BLaER1 (cell line): ENCODE measurements at regions not wholly inside any gene's neighbourhood (a gene's known extent, or its start where the extent isn't known, plus 50 kb on each side); places are given as distances from the start of the nearest gene placed in this dataset.

Experiments
- H3K27ac ChIP-seq: shearing (Covaris generic); formaldehyde crosslinking; 2 replicates; pipeline ENCODE4 v1.8.1; 2022
- H3K27me3 ChIP-seq: shearing (Covaris generic); formaldehyde crosslinking; 2 replicates; pipeline ENCODE4 v1.8.1; 2022
- H3K36me3 ChIP-seq: shearing (Covaris generic); formaldehyde crosslinking; 2 replicates; pipeline ENCODE4 v1.8.1; 2022
- H3K4me1 ChIP-seq: shearing (Covaris generic); formaldehyde crosslinking; 2 replicates; pipeline ENCODE4 v1.8.1; 2022
- H3K4me2 ChIP-seq: shearing (Covaris generic); formaldehyde crosslinking; 2 replicates; pipeline ENCODE4 v1.8.1; 2022
- H3K4me3 ChIP-seq: shearing (Covaris generic); formaldehyde crosslinking; 2 replicates; pipeline ENCODE4 v1.8.1; 2022
- H3K9ac ChIP-seq: shearing (Covaris generic); formaldehyde crosslinking; 2 replicates; pipeline ENCODE4 v1.8.1; 2022
- H3K9me3 ChIP-seq: shearing (Covaris generic); formaldehyde crosslinking; 2 replicates; pipeline ENCODE4 v1.8.1; 2022
- H4K20me1 ChIP-seq: shearing (Covaris generic); formaldehyde crosslinking; 2 replicates; pipeline ENCODE4 v1.8.1; 2022
- Cebpa-rat ChIP-seq: shearing (Covaris generic); IDR thresholded peaks from 2 replicates; pipeline ENCODE4 v1.8.1; 2022

- H3K9ac ChIP-seq = no peak overlapping the region
- H3K4me1 ChIP-seq = no peaks in the 10 kb centered on the region
- H3K4me3 ChIP-seq = no peak overlapping the region
- H4K20me1 ChIP-seq = no peaks in the 10 kb centered on the region
- no peaks in the 10 kb centered on the region for H3K36me3 ChIP-seq
- H3K4me2 ChIP-seq = no peak overlapping the region
- no peak for TF ChIP-seq Cebpa-rat
- H3K27ac ChIP-seq = no peak overlapping the region
- no peaks in the 10 kb centered on the region for H3K27me3 ChIP-seq
- H3K9me3 ChIP-seq = peaks cover 27% of the 10 kb centered on the region
These were observed 92.5 kb downstream of the MMUT start for GRCh38 chr6:49370518-49370917.

GRCh38 chr6:49366539-49366938, 96.5 kb downstream of the MMUT start:
- no peak overlapping the region for H3K4me3 ChIP-seq
- no peaks in the 10 kb centered on the region for H4K20me1 ChIP-seq
- H3K9me3 ChIP-seq = peaks cover 29% of the 10 kb centered on the region
- H3K4me2 ChIP-seq = no peak overlapping the region
- H3K9ac ChIP-seq = no peak overlapping the region
- no peak overlapping the region for H3K27ac ChIP-seq
- no peaks in the 10 kb centered on the region for H3K4me1 ChIP-seq
- H3K36me3 ChIP-seq = no peaks in the 10 kb centered on the region
- no peaks in the 10 kb centered on the region for H3K27me3 ChIP-seq
- TF ChIP-seq Cebpa-rat = no peak

- Histone ChIP-seq H3K27ac (no peak overlapping the region), H3K4me3 (no peak overlapping the region), H3K9me3 (no peaks in the 10 kb centered on the region), H3K4me1 (no peaks in the 10 kb centered on the region), H3K27me3 (no peaks in the 10 kb centered on the region), H3K4me2 (no peak overlapping the region), H3K36me3 (no peaks in the 10 kb centered on the region), H3K9ac (no peak overlapping the region), H4K20me1 (no peaks in the 10 kb centered on the region)
- TF ChIP-seq Cebpa-rat = no peak
These were observed 114.5 kb downstream of the MMUT start for GRCh38 chr6:49348561-49348960.

- H3K27me3 ChIP-seq = no peaks in the 10 kb centered on the region
- no peaks in the 10 kb centered on the region for H3K36me3 ChIP-seq
- no peak for TF ChIP-seq Cebpa-rat
- H3K9ac ChIP-seq = no peak overlapping the region
- H4K20me1 ChIP-seq = no peaks in the 10 kb centered on the region
- H3K27ac ChIP-seq = no peak overlapping the region
- H3K4me3 ChIP-seq = no peak overlapping the region
- H3K9me3 ChIP-seq = no peaks in the 10 kb centered on the region
- H3K4me1 ChIP-seq = no peaks in the 10 kb centered on the region
- H3K4me2 ChIP-seq = no peak overlapping the region
These were observed 120.6 kb downstream of the MMUT start for GRCh38 chr6:49342410-49342809.

GRCh38 chr6:49341869-49342268, 121.2 kb downstream of the MMUT start:
- H3K36me3 ChIP-seq = no peaks in the 10 kb centered on the region
- H3K27ac ChIP-seq = no peak overlapping the region
- TF ChIP-seq Cebpa-rat = no peak
- no peak overlapping the region for H3K4me2 ChIP-seq
- no peak overlapping the region for H3K4me3 ChIP-seq
- H3K9ac ChIP-seq = no peak overlapping the region
- H3K27me3 ChIP-seq = no peaks in the 10 kb centered on the region
- H4K20me1 ChIP-seq = no peaks in the 10 kb centered on the region
- H3K4me1 ChIP-seq = peaks cover 4% of the 10 kb centered on the region
- peaks cover under 1% of the 10 kb centered on the region; the same call in 1 of the 2 replicates for H3K9me3 ChIP-seq

- Histone ChIP-seq H3K9ac (no peak overlapping the region), H4K20me1 (no peaks in the 10 kb centered on the region), H3K4me2 (no peak overlapping the region), H3K36me3 (no peaks in the 10 kb centered on the region), H3K4me3 (no peak overlapping the region), H3K4me1 (peaks cover 13% of the 10 kb centered on the region), H3K27me3 (no peaks in the 10 kb centered on the region), H3K27ac (no peak overlapping the region), H3K9me3 (peaks cover 7% of the 10 kb centered on the region; the same call in 1 of the 2 replicates)
- no peak for TF ChIP-seq Cebpa-rat
These were observed 124.0 kb downstream of the MMUT start for GRCh38 chr6:49339096-49339495.

GRCh38 chr6:49336514-49337131, 126.4 kb downstream of the MMUT start:
- H3K9me3 ChIP-seq = peaks cover 7% of the 10 kb centered on the region; the same call in 1 of the 2 replicates
- H3K27ac ChIP-seq = peak overlapping the region; percentile 38; the same call in 1 of the 2 replicates
- no peaks in the 10 kb centered on the region for H3K27me3 ChIP-seq
- no peak overlapping the region for H3K9ac ChIP-seq
- H3K4me1 ChIP-seq = peaks cover 13% of the 10 kb centered on the region
- no peaks in the 10 kb centered on the region for H4K20me1 ChIP-seq
- H3K4me3 ChIP-seq = no peak overlapping the region
- TF ChIP-seq Cebpa-rat = no peak
- peak overlapping the region; percentile 40 for H3K4me2 ChIP-seq
- no peaks in the 10 kb centered on the region for H3K36me3 ChIP-seq

GRCh38 chr6:49333345-49334125, 129.5 kb downstream of the MMUT start:
- H3K27ac ChIP-seq = no peak overlapping the region
- no peak for TF ChIP-seq Cebpa-rat
- no peak overlapping the region for H3K4me3 ChIP-seq
- H3K4me1 ChIP-seq = peaks cover 13% of the 10 kb centered on the region
- H3K9ac ChIP-seq = no peak overlapping the region
- no peaks in the 10 kb centered on the region for H4K20me1 ChIP-seq
- H3K27me3 ChIP-seq = no peaks in the 10 kb centered on the region
- no peaks in the 10 kb centered on the region for H3K36me3 ChIP-seq
- no peak overlapping the region for H3K4me2 ChIP-seq
- H3K9me3 ChIP-seq = peaks cover 7% of the 10 kb centered on the region; the same call in 1 of the 2 replicates

- no peak overlapping the region for H3K4me3 ChIP-seq
- H3K9me3 ChIP-seq = peaks cover 7% of the 10 kb centered on the region; the same call in 1 of the 2 replicates
- peaks cover 13% of the 10 kb centered on the region for H3K4me1 ChIP-seq
- H3K4me2 ChIP-seq = no peak overlapping the region
- no peaks in the 10 kb centered on the region for H3K36me3 ChIP-seq
- H4K20me1 ChIP-seq = no peaks in the 10 kb centered on the region
- H3K9ac ChIP-seq = no peak overlapping the region
- no peaks in the 10 kb centered on the region for H3K27me3 ChIP-seq
- TF ChIP-seq Cebpa-rat = no peak
- no peak overlapping the region for H3K27ac ChIP-seq
These were observed 130.3 kb downstream of the MMUT start for GRCh38 chr6:49332781-49333180.

- Histone ChIP-seq H3K27ac (no peak overlapping the region), H3K27me3 (no peaks in the 10 kb centered on the region), H4K20me1 (no peaks in the 10 kb centered on the region), H3K4me2 (no peak overlapping the region), H3K4me1 (no peaks in the 10 kb centered on the region), H3K36me3 (no peaks in the 10 kb centered on the region), H3K9me3 (no peaks in the 10 kb centered on the region), H3K9ac (no peak overlapping the region), H3K4me3 (no peak overlapping the region)
- TF ChIP-seq Cebpa-rat = no peak
These were observed 133.9 kb downstream of the MMUT start for GRCh38 chr6:49329186-49329585.
